Sigmoid colon (tissue), 6 donors: ENCODE measurements at regions not wholly inside any gene's neighbourhood (a gene's known extent, or its start where the extent isn't known, plus 50 kb on each side); places are given as distances from the start of the nearest gene placed in this dataset.
"Not testable (repeated sequence)": the region's sequence is repeated elsewhere in the genome, so short reads cannot be mapped to it uniquely, and the experiment has no call there.

ENCODE experiments used
- DNase-seq: peaks from one replicate; pipeline ENCODE4 v3.0.0-alpha.2; 2019
- H3K27ac ChIP-seq, 4 donors: fragments of 200-600 bp; sonication (generic); one replicate each; pipeline ENCODE4 v1.5.1; 2016 to 2019; ENCODE audit warnings: mild to moderate bottlenecking in 1 of 4
- H3K27me3 ChIP-seq, 3 donors: fragments of 200-600 bp; sonication (generic); one replicate each; pipeline ENCODE4 v1.5.1; 2019; ENCODE audit warnings: mild to moderate bottlenecking in 1 of 3
- H3K36me3 ChIP-seq, 4 donors: fragments of 200-600 bp; sonication (generic); one replicate each; pipeline ENCODE4 v1.5.1; 2016 to 2019
- H3K4me1 ChIP-seq, 4 donors: fragments of 200-600 bp; sonication (generic); one replicate each; pipeline ENCODE4 v1.5.1; 2017 to 2019
- H3K4me3 ChIP-seq, 4 donors: fragments of 200-600 bp; sonication (generic); one replicate each; pipeline ENCODE4 v1.5.1; 2017 to 2019; ENCODE audit warnings: mild to moderate bottlenecking in 2 of 4, moderate library complexity in 1 of 4
- H3K9me3 ChIP-seq, 4 donors: fragments of 200-600 bp in 3 of 4; sonication (generic) in 3 of 4; one replicate each; pipeline versions ENCODE4 v1.5.1 to v1.6.1; 2013 to 2019
- EP300 ChIP-seq, 4 donors: sonication (generic); formaldehyde crosslinking; IDR thresholded peaks; one replicate each; pipeline ENCODE4 v1.6.1; 2017; ENCODE audit warnings: antibody characterized with exemption in 4 of 4
- POLR2A ChIP-seq, 2 donors: fragments of 450-650 bp; IDR thresholded peaks; one replicate each; pipeline ENCODE4 v1.6.1; 2016; ENCODE audit warnings: antibody characterized with exemption in 2 of 2, mild to moderate bottlenecking in 2 of 2, moderate library complexity in 2 of 2
- POLR2AphosphoS5 ChIP-seq, 4 donors: sonication (generic); formaldehyde crosslinking; IDR thresholded peaks; one replicate each; pipeline ENCODE4 v1.6.1; 2017; ENCODE audit warnings: antibody characterized with exemption in 4 of 4
- WGBS, 2 donors: extraction: QIAGEN DNeasy Blood & Tissue Kit; methylation state at CpG; one replicate each; pipeline ENCODE4 v1.1.7; 2013; 5-methylcytosine and 5-hydroxymethylcytosine counted together
- intact Hi-C: fragments of 100-400 bp; cut with DNase I; formaldehyde crosslinking; loops from one replicate; pipeline ENCODE4 v1.15.1; 2023
- TF ChIP-seq, protein P1 (sequence below), 4 experiments: fragments of 450-650 bp in 3 of 4; fragments of 200-600 bp in 1 of 4; IDR thresholded peaks; one replicate each; pipeline ENCODE4 v1.5.1; 2016 to 2019; ENCODE audit warnings: antibody characterized with exemption in 4 of 4, mild to moderate bottlenecking in 3 of 4, moderate library complexity in 2 of 4
- donor health status: healthy with polysubstance abuse.
- donor health status: healthy.

DNA sequence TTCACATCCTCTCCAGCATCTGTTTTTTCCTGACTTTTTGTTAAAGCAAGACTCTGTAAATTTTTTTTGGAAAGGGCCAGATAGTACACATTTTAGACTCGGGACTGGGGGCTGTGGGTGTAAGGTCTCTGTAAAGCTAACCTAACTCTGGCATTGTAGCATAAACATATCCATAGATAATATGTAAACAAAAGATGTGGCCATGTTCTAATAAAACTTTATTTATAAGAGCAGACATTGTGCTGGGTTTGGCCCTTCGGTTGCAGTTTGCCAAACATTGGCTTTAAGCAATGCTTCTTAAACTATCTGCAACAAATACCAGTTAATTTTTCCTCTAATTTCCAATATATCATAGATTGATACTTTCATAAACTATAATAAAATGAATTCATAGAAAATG lies 605.2 kb downstream of the EBF1 start:
- no peak overlapping the region for H3K27ac ChIP-seq
- no peaks in the 10 kb centered on the region for H3K27me3 ChIP-seq
- no peak for TF ChIP-seq EP300 (IDR thresholded peaks at IDR 0.05)
- TF ChIP-seq, protein P1, sequence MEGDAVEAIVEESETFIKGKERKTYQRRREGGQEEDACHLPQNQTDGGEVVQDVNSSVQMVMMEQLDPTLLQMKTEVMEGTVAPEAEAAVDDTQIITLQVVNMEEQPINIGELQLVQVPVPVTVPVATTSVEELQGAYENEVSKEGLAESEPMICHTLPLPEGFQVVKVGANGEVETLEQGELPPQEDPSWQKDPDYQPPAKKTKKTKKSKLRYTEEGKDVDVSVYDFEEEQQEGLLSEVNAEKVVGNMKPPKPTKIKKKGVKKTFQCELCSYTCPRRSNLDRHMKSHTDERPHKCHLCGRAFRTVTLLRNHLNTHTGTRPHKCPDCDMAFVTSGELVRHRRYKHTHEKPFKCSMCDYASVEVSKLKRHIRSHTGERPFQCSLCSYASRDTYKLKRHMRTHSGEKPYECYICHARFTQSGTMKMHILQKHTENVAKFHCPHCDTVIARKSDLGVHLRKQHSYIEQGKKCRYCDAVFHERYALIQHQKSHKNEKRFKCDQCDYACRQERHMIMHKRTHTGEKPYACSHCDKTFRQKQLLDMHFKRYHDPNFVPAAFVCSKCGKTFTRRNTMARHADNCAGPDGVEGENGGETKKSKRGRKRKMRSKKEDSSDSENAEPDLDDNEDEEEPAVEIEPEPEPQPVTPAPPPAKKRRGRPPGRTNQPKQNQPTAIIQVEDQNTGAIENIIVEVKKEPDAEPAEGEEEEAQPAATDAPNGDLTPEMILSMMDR (IDR thresholded peaks at IDR 0.05), result no peak
- no peak for TF ChIP-seq POLR2AphosphoS5 (IDR thresholded peaks at IDR 0.05)
- no peak for TF ChIP-seq POLR2A (IDR thresholded peaks at IDR 0.05)
- WGBS, 2 donors, result 87 to 90% methylated on average over 2 of the region's 2 CpGs
- no peaks in the 10 kb centered on the region for H3K4me1 ChIP-seq
- H3K36me3 ChIP-seq, result no peaks in the 10 kb centered on the region
- H3K4me3 ChIP-seq, result no peak overlapping the region
- DNase-seq, result no peak
- H3K9me3 ChIP-seq, result no peaks in the 10 kb centered on the region
- intact Hi-C loops, result no loop called here

DNA sequence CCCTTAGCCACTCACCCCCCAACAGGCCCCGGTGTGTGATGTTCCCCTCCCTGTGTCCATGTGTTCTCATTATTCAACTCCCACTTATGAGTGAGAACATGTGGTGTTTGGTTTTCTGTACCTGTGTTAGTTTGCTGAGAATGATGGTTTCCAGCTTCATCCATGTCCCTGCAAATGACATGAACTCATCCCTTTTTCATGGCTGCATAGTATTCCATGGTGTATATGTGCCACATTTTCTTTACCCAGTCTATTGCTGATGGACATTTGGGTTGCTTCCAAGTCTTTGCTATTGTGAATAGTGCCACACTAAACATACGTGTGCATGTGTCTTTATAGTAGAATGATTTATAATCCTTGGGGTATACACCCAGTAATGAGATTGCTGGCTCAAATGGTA lies 605.7 kb downstream of the EBF1 start:
- DNase-seq, H3K4me1 ChIP-seq, H3K27ac ChIP-seq, intact Hi-C loops, H3K27me3 ChIP-seq, H3K4me3 ChIP-seq, H3K9me3 ChIP-seq, H3K36me3 ChIP-seq: not testable (repeated sequence)
- 80 to 96% methylated on average over 2 of the region's 2 CpGs for WGBS, 2 donors

DNA sequence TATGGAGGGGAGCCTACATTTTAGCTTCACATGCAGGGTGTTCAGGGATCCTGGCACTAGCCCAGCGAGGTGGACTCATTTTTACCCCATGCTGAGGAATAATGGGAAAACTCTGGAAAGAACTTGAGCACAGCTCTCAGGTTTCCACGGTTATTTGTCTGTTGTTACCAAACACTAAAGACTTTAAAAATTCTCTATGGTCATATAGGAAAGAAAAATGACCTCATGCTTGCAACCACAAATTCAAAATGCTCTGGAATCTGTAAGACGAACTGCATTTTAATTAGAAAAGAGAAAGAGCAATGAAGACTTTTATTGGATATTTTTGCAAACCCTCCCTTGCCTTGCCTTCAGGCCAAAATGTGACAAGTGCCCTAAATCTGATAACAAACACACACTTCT lies 606.9 kb downstream of the EBF1 start:
- Histone ChIP-seq H3K4me1 (peaks cover 0 to 3% (median 0%) of the 10 kb centered on the region in 4 donors), H3K36me3 (no peaks in the 10 kb centered on the region), H3K4me3 (no peak overlapping the region), H3K27me3 (no peaks in the 10 kb centered on the region), H3K27ac (no peak overlapping the region), H3K9me3 (no peaks in the 10 kb centered on the region)
- WGBS, 2 donors, result 78 to 82% methylated on average over 3 of the region's 3 CpGs
- no peak for DNase-seq
- intact Hi-C loops, result no loop called here
- no peak for TF ChIP-seq POLR2A (IDR thresholded peaks at IDR 0.05)
- no peak for TF ChIP-seq EP300 (IDR thresholded peaks at IDR 0.05)
- TF ChIP-seq POLR2AphosphoS5 (IDR thresholded peaks at IDR 0.05), result no peak
- TF ChIP-seq, protein P1 (IDR thresholded peaks at IDR 0.05), result no peak

DNA sequence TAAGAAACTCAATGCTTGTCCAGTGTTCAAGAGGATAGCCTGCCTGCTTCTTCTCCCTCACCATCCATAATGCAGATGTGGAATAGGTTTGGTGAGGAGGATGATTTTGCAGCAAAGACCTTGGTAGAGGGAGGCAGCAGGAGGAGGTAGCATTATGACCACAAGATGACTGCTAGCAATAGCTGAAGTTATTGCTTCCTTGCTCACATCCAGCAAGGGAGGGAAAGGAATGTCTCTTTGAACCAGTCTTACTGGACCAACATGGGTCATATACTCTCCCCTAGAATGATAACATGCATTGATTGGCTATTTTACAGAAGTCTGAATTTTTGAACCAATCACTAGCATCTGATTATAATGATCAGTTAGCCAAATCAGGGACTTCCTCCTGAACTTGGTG lies 607.6 kb downstream of the EBF1 start:
- no peak for TF ChIP-seq POLR2A (IDR thresholded peaks at IDR 0.05)
- no peak for TF ChIP-seq EP300 (IDR thresholded peaks at IDR 0.05)
- TF ChIP-seq, protein P1 (IDR thresholded peaks at IDR 0.05), result no peak
- TF ChIP-seq POLR2AphosphoS5 (IDR thresholded peaks at IDR 0.05), result no peak
- no peaks in the 10 kb centered on the region for H3K36me3 ChIP-seq
- no peak overlapping the region for H3K4me3 ChIP-seq
- H3K9me3 ChIP-seq, result no peaks in the 10 kb centered on the region
- DNase-seq, result no peak
- peaks cover 0 to 3% (median 0%) of the 10 kb centered on the region in 4 donors for H3K4me1 ChIP-seq
- no peaks in the 10 kb centered on the region for H3K27me3 ChIP-seq
- intact Hi-C loops, result no loop called here
- H3K27ac ChIP-seq, result no peak overlapping the region

- H3K9me3 ChIP-seq, result no peaks in the 10 kb centered on the region
- H3K4me1 ChIP-seq, result peaks cover 0 to 35% (median 27%) of the 10 kb centered on the region in 4 donors
- H3K27me3 ChIP-seq, result no peaks in the 10 kb centered on the region
- WGBS, 2 donors, result 10 to 32% methylated on average over 1 of the region's 1 CpG
- intact Hi-C loops, result no loop called here
- H3K4me3 ChIP-seq, result no peak overlapping the region
- TF ChIP-seq POLR2A (IDR thresholded peaks at IDR 0.05) (no peak), EP300 (IDR thresholded peaks at IDR 0.05) (no peak), POLR2AphosphoS5 (IDR thresholded peaks at IDR 0.05) (no peak)
- TF ChIP-seq, protein P1 (IDR thresholded peaks at IDR 0.05), result no peak
- no peaks in the 10 kb centered on the region for H3K36me3 ChIP-seq
- H3K27ac ChIP-seq, result peak overlapping the region in 3 of 4 donors; percentile 15 to 63 (median 58)
- DNase-seq, result no peak
Measured at GRCh38 chr5:158487664-158488063, 612.1 kb downstream of the EBF1 start.
